IMR-90 (cell line): ENCODE measurements at regions not wholly inside any gene's neighbourhood (a gene's known extent, or its start where the extent isn't known, plus 50 kb on each side); places are given as distances from the start of the nearest gene placed in this dataset.

Experiments used
- BHLHE40 ChIP-seq: fragments of 150-350 bp; IDR thresholded peaks from 2 replicates; pipeline ENCODE4 v1.6.1; 2016; ENCODE audit warnings: mild to moderate bottlenecking, low read depth, low read length
- CEBPB ChIP-seq: IDR thresholded peaks from 2 replicates; pipeline ENCODE4 v1.6.1; 2012; ENCODE audit warnings: low read depth, low read length, improper control_type of control experiment
- CHD1 ChIP-seq: IDR thresholded peaks from 2 replicates; pipeline ENCODE4 v1.6.1; 2012; ENCODE audit warnings: low read depth, low read length, improper control_type of control experiment
- MAFK ChIP-seq: IDR thresholded peaks from 2 replicates; pipeline ENCODE4 v1.6.1; 2012; ENCODE audit warnings: low read depth, low read length, improper control_type of control experiment
- MAZ ChIP-seq: IDR thresholded peaks from 2 replicates; pipeline ENCODE4 v1.6.1; 2012; ENCODE audit warnings: low read depth, mild to moderate bottlenecking, low read length, improper control_type of control experiment, moderate library complexity, borderline replicate concordance
- NFE2L2 ChIP-seq: fragments of 150-350 bp; IDR thresholded peaks from 2 replicates; pipeline ENCODE4 v1.6.1; 2016; ENCODE audit warnings: low read depth, mild to moderate bottlenecking, low read length
- POLR2A ChIP-seq: IDR thresholded peaks from 2 replicates; pipeline ENCODE4 v1.6.1; 2012; ENCODE audit warnings: mild to moderate bottlenecking, low read depth, low read length
- RAD21 ChIP-seq: IDR thresholded peaks from 2 replicates; pipeline ENCODE4 v1.6.1; 2012; ENCODE audit warnings: low read length, improper control_type of control experiment
- RFX5 ChIP-seq: IDR thresholded peaks from 2 replicates; pipeline ENCODE4 v1.8.0; 2012; ENCODE audit warnings: low read depth, mild to moderate bottlenecking, low read length, moderate library complexity
- TF ChIP-seq, protein P1 (sequence below): conservative IDR thresholded peaks from 2 replicates; pipeline ENCODE4 v1.5.1; 2012; ENCODE audit warnings: mild to moderate bottlenecking, low read depth, low read length, improper control_type of control experiment
- TF ChIP-seq, protein P2 (sequence below): fragments of 150-350 bp; IDR thresholded peaks from 2 replicates; pipeline ENCODE4 v1.6.1; 2017; ENCODE audit warnings: mild to moderate bottlenecking, antibody characterized with exemption, low read length, low read depth

DNA sequence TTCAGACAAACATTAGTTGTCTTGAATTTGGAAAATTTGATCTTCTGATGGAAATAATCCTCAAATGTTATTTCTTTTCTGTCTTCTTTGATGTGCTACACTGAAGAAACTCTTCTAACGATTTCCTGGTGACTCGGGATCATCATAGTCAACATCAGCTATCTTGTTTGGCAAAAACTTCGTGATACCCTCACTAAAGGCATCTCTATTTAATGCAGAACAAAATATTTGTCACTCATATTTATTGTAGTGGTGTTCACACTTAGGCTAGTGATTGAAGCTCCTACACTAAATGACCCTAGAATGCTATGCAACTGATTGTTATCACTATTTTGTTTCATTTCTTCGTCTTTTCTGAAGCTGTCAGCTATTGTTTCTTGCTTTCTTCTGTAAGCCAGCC is 334.7 kb upstream of the ZEB2 start:
- TF ChIP-seq, protein P1, sequence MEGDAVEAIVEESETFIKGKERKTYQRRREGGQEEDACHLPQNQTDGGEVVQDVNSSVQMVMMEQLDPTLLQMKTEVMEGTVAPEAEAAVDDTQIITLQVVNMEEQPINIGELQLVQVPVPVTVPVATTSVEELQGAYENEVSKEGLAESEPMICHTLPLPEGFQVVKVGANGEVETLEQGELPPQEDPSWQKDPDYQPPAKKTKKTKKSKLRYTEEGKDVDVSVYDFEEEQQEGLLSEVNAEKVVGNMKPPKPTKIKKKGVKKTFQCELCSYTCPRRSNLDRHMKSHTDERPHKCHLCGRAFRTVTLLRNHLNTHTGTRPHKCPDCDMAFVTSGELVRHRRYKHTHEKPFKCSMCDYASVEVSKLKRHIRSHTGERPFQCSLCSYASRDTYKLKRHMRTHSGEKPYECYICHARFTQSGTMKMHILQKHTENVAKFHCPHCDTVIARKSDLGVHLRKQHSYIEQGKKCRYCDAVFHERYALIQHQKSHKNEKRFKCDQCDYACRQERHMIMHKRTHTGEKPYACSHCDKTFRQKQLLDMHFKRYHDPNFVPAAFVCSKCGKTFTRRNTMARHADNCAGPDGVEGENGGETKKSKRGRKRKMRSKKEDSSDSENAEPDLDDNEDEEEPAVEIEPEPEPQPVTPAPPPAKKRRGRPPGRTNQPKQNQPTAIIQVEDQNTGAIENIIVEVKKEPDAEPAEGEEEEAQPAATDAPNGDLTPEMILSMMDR: no peak
- no peak for TF ChIP-seq RAD21
- TF ChIP-seq CHD1: no peak
- no peak for TF ChIP-seq NFE2L2
- TF ChIP-seq, protein P2, sequence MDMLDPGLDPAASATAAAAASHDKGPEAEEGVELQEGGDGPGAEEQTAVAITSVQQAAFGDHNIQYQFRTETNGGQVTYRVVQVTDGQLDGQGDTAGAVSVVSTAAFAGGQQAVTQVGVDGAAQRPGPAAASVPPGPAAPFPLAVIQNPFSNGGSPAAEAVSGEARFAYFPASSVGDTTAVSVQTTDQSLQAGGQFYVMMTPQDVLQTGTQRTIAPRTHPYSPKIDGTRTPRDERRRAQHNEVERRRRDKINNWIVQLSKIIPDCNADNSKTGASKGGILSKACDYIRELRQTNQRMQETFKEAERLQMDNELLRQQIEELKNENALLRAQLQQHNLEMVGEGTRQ: no peak
- TF ChIP-seq RFX5: no peak
- TF ChIP-seq CEBPB: no peak
- TF ChIP-seq MAZ: no peak
- TF ChIP-seq POLR2A: no peak
- no peak for TF ChIP-seq BHLHE40
- TF ChIP-seq MAFK: no peak
